NOMO-1 (cell line): ENCODE measurements at regions not wholly inside any gene's neighbourhood (a gene's known extent, or its start where the extent isn't known, plus 50 kb on each side); places are given as distances from the start of the nearest gene placed in this dataset.
"Not testable (repeated sequence)": the region's sequence is repeated elsewhere in the genome, so short reads cannot be mapped to it uniquely, and the experiment has no call there.

Source experiments
- DNase-seq, 2 experiments: peaks; one replicate each; lab custom pipeline; 2025; ENCODE audit not compliant: unreplicated experiment in 2 of 2; lab: John Stamatoyannopoulos, UW

- no peak for DNase-seq
These were observed 74.6 kb downstream of the TRIM42 start for GRCh38 chr3:140752499-140752898.

DNA sequence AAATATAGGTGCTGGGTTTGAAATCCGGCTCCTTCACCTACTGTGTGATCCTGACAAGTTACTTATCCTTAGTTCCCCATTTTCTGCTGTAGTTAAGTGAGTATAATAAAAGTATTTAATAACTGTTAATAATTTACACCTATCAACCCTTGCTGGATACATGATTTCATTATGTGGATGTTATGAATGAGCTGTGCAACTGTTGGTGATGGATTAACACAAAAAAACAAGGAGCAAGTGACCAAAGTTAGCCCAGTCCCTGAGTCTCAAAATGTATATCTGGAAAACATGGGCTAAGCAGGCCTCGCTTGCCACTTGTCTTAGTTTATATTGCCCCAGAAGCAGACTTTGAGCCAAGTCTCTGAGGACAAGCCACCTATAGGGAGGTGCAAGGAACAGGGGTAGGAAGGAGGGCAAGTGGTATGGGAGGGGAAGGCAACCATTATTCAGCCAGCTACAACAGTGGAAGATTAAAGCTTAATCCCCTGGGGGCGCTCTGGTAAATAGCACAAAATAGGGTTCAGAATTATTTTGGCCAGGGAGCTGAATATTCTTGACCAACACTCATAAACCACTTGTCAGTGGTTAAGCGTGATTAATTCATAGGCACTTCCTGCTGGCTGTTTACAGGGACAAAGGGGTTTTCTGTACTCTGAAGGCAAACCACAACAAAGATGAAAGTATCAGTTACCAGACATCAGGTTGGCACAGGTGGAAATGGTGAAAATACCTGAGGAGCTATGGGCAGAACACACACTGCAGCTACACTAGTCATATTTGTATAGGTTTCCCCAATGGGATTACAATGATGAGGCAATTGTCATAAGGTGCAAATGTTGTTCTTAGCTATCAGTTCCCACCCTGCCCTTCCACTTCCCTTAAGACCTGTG, 76.2 kb downstream of the TRIM42 start:
- peak in 1 of 2 experiments; percentile 48 for DNase-seq

DNA sequence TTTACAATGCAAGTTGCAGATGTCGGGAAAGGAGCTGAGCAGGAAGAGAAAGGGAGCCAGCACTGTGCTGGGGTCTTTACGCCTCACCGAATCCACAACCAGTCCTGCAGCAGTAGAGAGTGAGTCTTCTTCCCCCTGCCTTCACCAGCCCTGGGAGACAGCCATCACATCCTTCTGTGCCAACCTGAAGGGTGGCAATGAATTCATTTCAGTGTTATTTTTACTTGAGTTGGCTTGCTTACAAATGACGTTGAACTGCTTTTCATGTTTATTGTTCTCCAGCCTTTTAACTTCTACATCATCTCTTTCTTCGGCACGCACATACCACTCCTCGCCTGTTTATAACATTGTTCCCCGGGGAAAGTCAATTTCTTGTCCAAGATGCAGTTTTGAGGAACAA, 77.1 kb downstream of the TRIM42 start:
- DNase-seq, result no peak

GRCh38 chr3:140756240-140757016, 78.6 kb downstream of the TRIM42 start:
- no peak for DNase-seq

- no peak for DNase-seq
These were observed 81.1 kb downstream of the TRIM42 start for GRCh38 chr3:140758791-140759444.

GRCh38 chr3:140760324-140761075, 82.6 kb downstream of the TRIM42 start:
- DNase-seq, result no peak

GRCh38 chr3:140761076-140761639, 83.3 kb downstream of the TRIM42 start:
- no peak for DNase-seq

DNA sequence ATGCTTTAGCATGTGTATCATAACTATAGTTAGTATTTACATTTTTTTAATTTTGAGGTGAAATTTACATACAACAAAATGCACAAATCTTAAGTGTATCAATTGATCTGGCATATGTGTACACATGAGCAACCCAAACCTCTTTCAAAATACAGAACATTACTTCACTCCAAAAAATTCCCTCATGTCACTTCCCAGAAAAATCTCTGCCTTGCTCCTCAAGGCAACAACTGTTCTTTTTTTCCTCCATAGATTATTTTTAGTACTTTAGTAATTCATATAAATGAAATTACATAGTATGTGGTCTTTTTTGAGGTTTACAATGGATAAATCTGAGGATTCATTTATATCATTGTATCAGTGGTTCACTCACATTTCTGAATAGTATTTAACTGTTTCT, 84.9 kb downstream of the TRIM42 start:
- no peak for DNase-seq

GRCh38 chr3:140763532-140763931, 85.7 kb downstream of the TRIM42 start:
- DNase-seq, result no peak

DNA sequence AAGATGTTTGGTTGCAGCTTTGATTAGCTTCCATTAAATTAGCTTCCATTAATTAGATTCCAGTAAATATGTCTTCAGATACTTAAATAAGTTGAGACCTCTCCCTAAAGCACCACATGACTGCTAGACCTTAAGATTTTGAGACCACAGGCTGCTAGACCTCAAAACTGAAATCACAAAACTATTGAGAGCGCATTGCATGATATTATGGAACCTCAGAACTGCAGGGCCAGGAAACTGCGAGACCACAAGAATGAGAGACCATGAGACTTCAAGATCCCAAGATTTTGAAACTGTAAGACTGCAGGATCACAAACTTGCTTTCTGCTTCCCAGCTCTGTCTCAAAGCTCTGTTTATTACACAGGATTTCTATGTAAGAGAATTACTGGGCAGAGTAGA, 87.4 kb downstream of the TRIM42 start:
- DNase-seq, result no peak

DNA sequence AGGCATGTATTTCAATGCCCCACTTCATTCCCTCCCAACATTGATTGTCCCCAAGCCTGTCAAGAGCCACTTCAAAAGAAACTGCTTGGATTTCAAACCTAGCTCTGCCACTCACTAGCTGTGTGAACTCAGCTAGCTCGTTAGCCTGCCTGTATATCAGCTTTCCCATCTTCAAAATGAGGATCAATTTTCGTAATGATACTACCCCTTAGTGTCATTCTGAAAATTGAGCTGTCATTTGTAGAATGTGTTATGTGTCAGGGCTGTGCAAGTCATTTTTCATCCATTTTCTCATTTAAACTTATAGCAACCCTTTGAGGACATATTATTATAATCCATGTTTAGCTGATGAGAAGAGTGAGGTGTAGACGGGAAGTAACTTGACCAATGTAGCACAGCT, 88.6 kb downstream of the TRIM42 start:
- no peak for DNase-seq

DNA sequence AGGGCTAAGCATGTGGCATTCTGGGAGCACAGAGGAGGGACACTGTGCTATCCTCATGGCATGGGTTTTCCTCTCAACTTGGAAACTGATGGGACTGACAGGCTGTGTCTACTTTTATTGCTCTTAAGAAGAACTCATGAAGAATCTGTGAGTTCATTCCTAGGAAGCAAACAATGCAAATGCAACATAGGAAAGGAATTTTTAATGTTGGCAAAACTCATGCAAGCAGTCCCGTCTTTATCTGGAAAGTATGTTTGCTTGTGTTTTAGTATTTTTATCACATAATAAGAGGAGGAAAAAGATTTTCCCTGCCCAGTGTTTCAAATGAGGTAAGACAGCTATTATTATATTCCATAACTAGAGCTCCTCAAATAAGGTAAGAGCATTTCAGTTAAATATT, 89.7 kb downstream of the TRIM42 start:
- no peak for DNase-seq

- DNase-seq, result no peak
These were observed 91.1 kb downstream of the TRIM42 start for GRCh38 chr3:140768941-140769340.

GRCh38 chr3:140769951-140770350, 92.1 kb downstream of the TRIM42 start:
- no peak for DNase-seq

- peak; percentile 69 to 90 for DNase-seq
These were observed 93.3 kb downstream of the TRIM42 start for GRCh38 chr3:140770977-140771667.

DNA sequence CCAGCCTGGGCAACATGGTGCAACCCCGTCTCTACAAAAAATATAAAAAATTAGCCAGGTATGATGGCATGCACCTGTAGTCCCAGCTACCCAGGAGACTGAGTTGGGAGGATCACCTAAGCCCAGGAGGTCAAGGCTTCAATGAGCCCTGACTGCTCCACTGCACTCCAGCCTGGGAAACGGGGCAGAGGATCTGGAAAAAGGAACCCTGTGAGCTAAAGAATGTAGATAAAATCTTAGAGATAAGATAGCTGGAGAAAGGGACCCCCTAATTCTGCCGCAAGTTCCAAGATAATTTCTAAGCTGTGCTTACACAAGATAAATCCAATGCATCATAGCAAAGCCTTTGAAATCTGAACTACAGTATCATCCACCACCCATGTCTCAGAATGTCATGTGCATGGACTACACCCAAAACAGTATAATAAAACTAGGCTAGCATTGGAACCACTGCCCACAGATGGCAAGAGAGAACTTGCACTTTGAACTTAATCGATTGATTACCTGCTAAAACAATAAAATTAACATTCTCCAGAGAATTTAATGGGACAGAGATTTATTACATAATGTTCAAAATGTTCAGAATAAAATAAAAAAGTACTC, 99.9 kb downstream of the TRIM42 start:
- no peak for DNase-seq

- DNase-seq, result no peak
These were observed 113.5 kb downstream of the TRIM42 start for GRCh38 chr3:140791368-140791767.

- DNase-seq, result no peak
These were observed 116.6 kb downstream of the TRIM42 start for GRCh38 chr3:140794507-140794906.

- not testable (repeated sequence) for DNase-seq
These were observed 125.0 kb downstream of the TRIM42 start for GRCh38 chr3:140802898-140803297.
